A549 (cell line): ENCODE measurements at regions not wholly inside any gene's neighbourhood (a gene's known extent, or its start where the extent isn't known, plus 50 kb on each side); places are given as distances from the start of the nearest gene placed in this dataset.
"Not testable (repeated sequence)": the region's sequence is repeated elsewhere in the genome, so short reads cannot be mapped to it uniquely, and the experiment has no call there.

Source experiments
- ATAC-seq, 2 experiments: fragments of 200-7000 bp in 1 of 2; fragments of >200 bp in 1 of 2; cut with Nextera tagmentation in 1 of 2; cut with Tn5 transposase in 1 of 2; 3 replicates each; pipeline versions ENCODE4 v1.8.0 to v1.9.1; 2018 to 2020; ENCODE audit warnings: mild to moderate bottlenecking in 1 of 2, moderate library complexity in 1 of 2
- CTCF ChIA-PET: fragments of 300-600 bp; sonication (Branson Sonifier 250); formaldehyde crosslinking; extraction: SDS; loops from one replicate; lab custom pipeline; 2021; ENCODE audit warnings: antibody characterized with exemption, inconsistent platforms; lab: Yijun Ruan, JAX
- POLR2A ChIA-PET: fragments of 350-600 bp; formaldehyde crosslinking; extraction: SDS; loops from one replicate; lab custom pipeline; 2021; ENCODE audit warnings: antibody characterized with exemption, inconsistent platforms; lab: Yijun Ruan, JAX
- DNase-seq, 2 experiments: peaks; one replicate each; pipeline versions ENCODE4 v3.0.0 to v3.0.0-alpha.2; 2011 to 2016; ENCODE audit warnings: low read depth in 1 of 2, low spot score in 1 of 2
- FAIRE-seq: peaks from 2 replicates; lab custom pipeline; 2011; peaks lifted over from hg19 to GRCh38; lab: Jason Lieb, UNC
- H3K27ac ChIP-seq, 2 experiments: fragments of >200 bp; sonication (Bioruptor Twin); formaldehyde crosslinking; 3 replicates each; pipeline ENCODE4 v1.5.1; 2016 to 2017
- H3K4me1 ChIP-seq: fragments of >200 bp; sonication (Bioruptor Twin); formaldehyde crosslinking; 3 replicates; pipeline ENCODE4 v1.6.1; 2016
- H3K4me2 ChIP-seq: fragments of >200 bp; sonication (Bioruptor Twin); formaldehyde crosslinking; 3 replicates; pipeline ENCODE4 v1.6.1; 2016
- H3K4me3 ChIP-seq: fragments of >200 bp; sonication (Bioruptor Twin); formaldehyde crosslinking; 3 replicates; pipeline ENCODE4 v1.5.1; 2016
- H3K9me3 ChIP-seq: fragments of >200 bp; sonication (Bioruptor Twin); formaldehyde crosslinking; 3 replicates; pipeline ENCODE4 v1.6.1; 2016
- CEBPB ChIP-seq, 2 experiments: fragments of >200 bp in 1 of 2; sonication (Bioruptor Twin) in 1 of 2; formaldehyde crosslinking in 1 of 2; IDR thresholded peaks; 2 replicates each; pipeline ENCODE4 v1.6.1; 2012 to 2016
- CHD4 ChIP-seq: fragments of 200-600 bp; sonication (generic); IDR thresholded peaks from 2 replicates; pipeline ENCODE4 v1.6.1; 2016; ENCODE audit warnings: antibody characterized with exemption, mild to moderate bottlenecking, borderline replicate concordance
- EHF ChIP-seq: fragments of 250-450 bp; sonication (Bioruptor Pico); IDR thresholded peaks from 2 replicates; pipeline ENCODE4 v1.5.0; 2020; ENCODE audit warnings: mild to moderate bottlenecking
- FOSB ChIP-seq: fragments of 250-450 bp; sonication (Bioruptor Pico); IDR thresholded peaks from 2 replicates; pipeline ENCODE4 v1.5.0; 2020; ENCODE audit warnings: mild to moderate bottlenecking, moderate library complexity
- HDAC2 ChIP-seq: fragments of 200-600 bp; sonication (generic); IDR thresholded peaks from 2 replicates; pipeline ENCODE4 v1.6.1; 2016
- HEYL ChIP-seq: fragments of 250-450 bp; sonication (Bioruptor Pico); IDR thresholded peaks from 2 replicates; pipeline ENCODE4 v1.8.0; 2021; ENCODE audit warnings: mild to moderate bottlenecking, moderate library complexity
- HOXA7 ChIP-seq: fragments of 250-450 bp; sonication (Bioruptor Pico); IDR thresholded peaks from 2 replicates; pipeline ENCODE4 v1.5.0; 2020; ENCODE audit warnings: mild to moderate bottlenecking, moderate library complexity
- MYC ChIP-seq: IDR thresholded peaks from 2 replicates; pipeline ENCODE4 v1.6.1; 2012; ENCODE audit warnings: mild to moderate bottlenecking, inconsistent platforms, low read length, improper control_type of control experiment, borderline replicate concordance
- NFE2L2 ChIP-seq: fragments of 150-350 bp; conservative IDR thresholded peaks from 2 replicates; pipeline ENCODE4 v1.6.1; 2014; ENCODE audit warnings: low read length
- NPAS2 ChIP-seq: fragments of 250-450 bp; sonication (Bioruptor Pico); IDR thresholded peaks from 2 replicates; pipeline ENCODE4 v1.8.0; 2022; ENCODE audit warnings: mild to moderate bottlenecking, moderate library complexity, borderline replicate concordance
- NR3C1 ChIP-seq: fragments of >200 bp; sonication (Bioruptor Twin); formaldehyde crosslinking; IDR thresholded peaks from 3 replicates; pipeline ENCODE4 v1.6.1; 2017
- POLR2A ChIP-seq: IDR thresholded peaks from 2 replicates; pipeline ENCODE4 v1.6.1; 2012; ENCODE audit warnings: mild to moderate bottlenecking, low read length
- POLR2AphosphoS2 ChIP-seq: conservative IDR thresholded peaks from 2 replicates; pipeline ENCODE4 v1.6.1; 2012; ENCODE audit warnings: low read length, improper control_type of control experiment, inconsistent platforms
- RARB ChIP-seq: fragments of 250-450 bp; sonication (Bioruptor Pico); IDR thresholded peaks from 2 replicates; pipeline ENCODE4 v1.8.0; 2021; ENCODE audit warnings: mild to moderate bottlenecking, moderate library complexity
- RFX5 ChIP-seq: fragments of 450-650 bp; IDR thresholded peaks from 2 replicates; pipeline ENCODE4 v1.7.1; 2014; ENCODE audit warnings: antibody characterized with exemption, mild to moderate bottlenecking, moderate library complexity
- RNF2 ChIP-seq: fragments of 200-600 bp; sonication (generic); IDR thresholded peaks from 2 replicates; pipeline ENCODE4 v1.6.1; 2016; ENCODE audit warnings: low read depth, mild to moderate bottlenecking, antibody characterized with exemption, moderate library complexity, borderline replicate concordance
- SREBF2 ChIP-seq: fragments of 450-650 bp; IDR thresholded peaks from 2 replicates; pipeline ENCODE4 v1.6.1; 2014; ENCODE audit warnings: mild to moderate bottlenecking, moderate library complexity
- TFCP2L1 ChIP-seq: fragments of 250-450 bp; sonication (Bioruptor Pico); IDR thresholded peaks from 2 replicates; pipeline ENCODE4 v1.5.0; 2021; ENCODE audit warnings: mild to moderate bottlenecking
- TP53 ChIP-seq: fragments of 250-450 bp; sonication (Bioruptor Pico); IDR thresholded peaks from 2 replicates; pipeline ENCODE4 v1.5.0; 2021; ENCODE audit warnings: mild to moderate bottlenecking, moderate library complexity
- ZFP36 ChIP-seq: fragments of 450-650 bp; IDR thresholded peaks from 2 replicates; pipeline ENCODE4 v1.6.1; 2014; ENCODE audit warnings: borderline replicate concordance; ENCODE audit not compliant: partially characterized antibody
- whole genome bisulfite sequencing: methylation state at CpG from one replicate; pipeline ENCODE4 v1.1.6; 2017; ENCODE audit errors: missing lambda C conversion rate; 5-methylcytosine and 5-hydroxymethylcytosine counted together
- TF ChIP-seq, protein P1 (sequence below): IDR thresholded peaks from 2 replicates; pipeline ENCODE4 v1.6.1; 2012
- TF ChIP-seq, protein P2 (sequence below): fragments of >200 bp; sonication (Bioruptor Twin); formaldehyde crosslinking; IDR thresholded peaks from 3 replicates; pipeline ENCODE4 v1.5.1; 2016
- TF ChIP-seq, protein P3 (sequence below): fragments of >200 bp; sonication (Bioruptor Twin); formaldehyde crosslinking; IDR thresholded peaks from 3 replicates; pipeline ENCODE4 v1.6.1; 2016
- TF ChIP-seq, protein P4 (sequence below): fragments of 250-450 bp; sonication (Bioruptor Pico); IDR thresholded peaks from 2 replicates; pipeline ENCODE4 v1.5.0; 2020; ENCODE audit warnings: low read depth, mild to moderate bottlenecking, moderate library complexity

DNA sequence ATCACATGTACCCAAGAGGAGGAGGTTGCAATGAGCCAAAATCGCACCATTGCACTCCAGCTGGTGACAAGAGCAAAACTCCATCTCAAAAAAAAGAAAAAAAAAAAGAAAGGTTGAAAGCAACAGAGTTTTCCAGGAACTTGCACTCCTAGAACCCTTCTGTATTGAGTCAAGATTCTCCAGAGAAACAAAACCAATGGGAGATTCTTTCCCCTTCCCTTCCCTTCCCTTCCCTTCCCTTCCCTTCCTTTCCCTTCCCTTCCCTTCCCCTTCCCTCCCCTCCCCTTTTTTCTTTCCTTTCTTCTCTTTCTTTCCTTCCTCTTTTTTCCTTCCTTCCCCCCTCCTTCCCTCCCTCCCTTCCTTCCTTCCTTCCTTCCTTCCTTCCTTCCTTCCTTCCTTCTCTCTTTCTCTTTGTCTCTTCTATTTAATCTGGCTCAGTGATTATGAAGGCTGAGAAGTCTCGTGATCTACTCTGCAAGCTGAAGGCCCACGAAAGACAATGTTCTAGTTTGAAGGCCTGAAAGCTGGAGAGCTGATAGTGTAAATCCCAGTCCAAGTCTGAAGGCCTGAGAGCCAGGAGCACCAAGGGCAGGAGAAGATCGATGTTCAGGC, 59.6 kb upstream of the CNTLN start:
- 58% methylated on average over 4 of the region's 4 CpGs for WGBS
- Histone ChIP-seq H3K4me3 (no peak overlapping the region), H3K9me3 (no peaks in the 10 kb centered on the region), H3K4me2 (no peak overlapping the region), H3K4me1 (no peaks in the 10 kb centered on the region), H3K27ac (no peak overlapping the region)
- no peak for ATAC-seq
- DNase-seq = no peak
- ChIA-PET CTCF (no interaction called here), POLR2A (no interaction called here)
- TF ChIP-seq NR3C1 (no peak), MYC (no peak), POLR2A (no peak), EHF (CRISPR knock-in tag) (no peak), TFCP2L1 (CRISPR knock-in tag) (no peak), CEBPB (IDR thresholded peaks at IDR 0.05) (no peak), NPAS2 (CRISPR knock-in tag) (no peak), RFX5 (no peak), HOXA7 (CRISPR knock-in tag) (no peak), FOSB (CRISPR knock-in tag) (no peak), HDAC2 (no peak), HEYL (CRISPR knock-in tag) (no peak)
- TF ChIP-seq, protein P1, sequence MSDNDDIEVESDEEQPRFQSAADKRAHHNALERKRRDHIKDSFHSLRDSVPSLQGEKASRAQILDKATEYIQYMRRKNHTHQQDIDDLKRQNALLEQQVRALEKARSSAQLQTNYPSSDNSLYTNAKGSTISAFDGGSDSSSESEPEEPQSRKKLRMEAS = no peak
- no peak for FAIRE-seq

DNA sequence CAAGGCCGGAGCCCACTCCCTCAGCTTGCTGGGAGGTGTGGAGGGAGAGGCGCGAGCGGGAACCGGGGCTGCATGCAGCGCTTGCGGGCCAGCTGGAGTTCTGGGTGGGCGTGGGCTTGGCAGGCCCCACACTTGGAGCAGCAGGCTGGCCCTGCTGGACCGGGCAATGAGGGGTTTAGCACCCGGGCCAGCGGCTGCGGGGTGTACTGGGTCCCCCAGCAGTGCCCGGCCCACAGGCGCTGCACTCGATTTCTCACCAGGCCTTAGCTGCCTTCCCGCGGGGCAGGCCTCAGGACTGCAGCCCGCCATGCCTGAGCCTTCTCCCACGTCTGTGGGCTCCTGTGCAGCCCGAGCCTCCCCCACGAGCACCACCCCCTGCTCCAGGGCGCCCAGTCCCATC, 62.3 kb upstream of the CNTLN start:
- H3K4me1 ChIP-seq, H3K4me2 ChIP-seq, DNase-seq, FAIRE-seq, H3K4me3 ChIP-seq, H3K9me3 ChIP-seq, H3K27ac ChIP-seq, POLR2A ChIA-PET, ATAC-seq: not testable (repeated sequence)
- 83% methylated on average over 13 of the region's 22 CpGs for WGBS
- CTCF ChIA-PET = interaction anchor here (1.3 to 1.5 kb wide), 2 partner anchors 10 to 45 kb away, joined by 5 to 6 read pairs; no protein-coding TSS in a partner anchor

DNA sequence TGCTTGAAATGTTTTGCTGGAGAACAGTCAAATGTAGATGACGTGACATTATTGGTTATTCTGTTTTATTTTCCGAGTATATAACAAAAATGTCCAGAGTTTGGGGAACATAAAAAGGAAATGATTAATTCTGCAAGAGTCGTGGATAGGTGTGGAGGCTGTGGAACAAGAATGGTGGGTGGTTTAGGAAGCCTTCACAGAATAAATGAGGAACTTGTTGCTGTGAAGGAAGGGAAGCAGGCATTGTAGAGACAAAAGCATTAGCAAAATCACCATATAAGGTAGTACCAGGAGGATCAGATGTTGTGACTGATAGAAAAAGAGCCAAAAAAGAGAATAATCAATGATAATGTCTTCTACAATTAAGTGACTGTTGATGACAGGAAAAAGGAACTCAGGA, 66.2 kb upstream of the CNTLN start:
- WGBS = 63% methylated on average over 3 of the region's 3 CpGs
- no peak overlapping the region for H3K27ac ChIP-seq
- H3K9me3 ChIP-seq = no peaks in the 10 kb centered on the region
- DNase-seq (no peak), ATAC-seq (no peak), FAIRE-seq (no peak)
- H3K4me1 ChIP-seq = peaks cover 13% of the 10 kb centered on the region
- ChIA-PET CTCF (no interaction called here), POLR2A (no interaction called here)
- TF ChIP-seq POLR2AphosphoS2 = no peak
- TF ChIP-seq TP53 (CRISPR knock-in tag) = no peak
- TF ChIP-seq NFE2L2 = no peak
- no peak for TF ChIP-seq RNF2
- TF ChIP-seq CHD4 = no peak
- H3K4me3 ChIP-seq = no peak overlapping the region
- H3K4me2 ChIP-seq = no peak overlapping the region

DNA sequence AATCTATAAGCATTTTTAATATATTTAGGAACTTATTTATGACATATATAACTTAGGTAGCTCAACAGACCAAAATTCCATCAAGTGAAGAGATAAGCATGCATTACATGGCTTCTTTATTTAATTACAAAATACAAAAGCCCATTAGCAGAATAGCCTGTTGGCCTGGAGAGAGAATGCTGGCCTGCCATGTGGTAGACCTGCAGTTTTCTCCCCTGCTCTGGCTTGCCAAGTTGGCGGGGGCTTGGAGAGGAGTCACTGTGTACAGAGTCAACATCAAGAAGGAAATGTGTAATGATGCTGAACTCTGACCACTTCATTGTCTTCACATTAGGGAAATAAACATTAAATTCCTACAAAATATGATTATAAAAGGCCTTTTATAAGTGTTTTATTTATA, 69.8 kb upstream of the CNTLN start:
- TF ChIP-seq RARB (CRISPR knock-in tag) (no peak), ZFP36 (no peak), TP53 (CRISPR knock-in tag) (no peak), NFE2L2 (no peak), SREBF2 (no peak)
- TF ChIP-seq, protein P1 = no peak
- TF ChIP-seq, protein P2, sequence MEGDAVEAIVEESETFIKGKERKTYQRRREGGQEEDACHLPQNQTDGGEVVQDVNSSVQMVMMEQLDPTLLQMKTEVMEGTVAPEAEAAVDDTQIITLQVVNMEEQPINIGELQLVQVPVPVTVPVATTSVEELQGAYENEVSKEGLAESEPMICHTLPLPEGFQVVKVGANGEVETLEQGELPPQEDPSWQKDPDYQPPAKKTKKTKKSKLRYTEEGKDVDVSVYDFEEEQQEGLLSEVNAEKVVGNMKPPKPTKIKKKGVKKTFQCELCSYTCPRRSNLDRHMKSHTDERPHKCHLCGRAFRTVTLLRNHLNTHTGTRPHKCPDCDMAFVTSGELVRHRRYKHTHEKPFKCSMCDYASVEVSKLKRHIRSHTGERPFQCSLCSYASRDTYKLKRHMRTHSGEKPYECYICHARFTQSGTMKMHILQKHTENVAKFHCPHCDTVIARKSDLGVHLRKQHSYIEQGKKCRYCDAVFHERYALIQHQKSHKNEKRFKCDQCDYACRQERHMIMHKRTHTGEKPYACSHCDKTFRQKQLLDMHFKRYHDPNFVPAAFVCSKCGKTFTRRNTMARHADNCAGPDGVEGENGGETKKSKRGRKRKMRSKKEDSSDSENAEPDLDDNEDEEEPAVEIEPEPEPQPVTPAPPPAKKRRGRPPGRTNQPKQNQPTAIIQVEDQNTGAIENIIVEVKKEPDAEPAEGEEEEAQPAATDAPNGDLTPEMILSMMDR = no peak
- TF ChIP-seq, protein P3, sequence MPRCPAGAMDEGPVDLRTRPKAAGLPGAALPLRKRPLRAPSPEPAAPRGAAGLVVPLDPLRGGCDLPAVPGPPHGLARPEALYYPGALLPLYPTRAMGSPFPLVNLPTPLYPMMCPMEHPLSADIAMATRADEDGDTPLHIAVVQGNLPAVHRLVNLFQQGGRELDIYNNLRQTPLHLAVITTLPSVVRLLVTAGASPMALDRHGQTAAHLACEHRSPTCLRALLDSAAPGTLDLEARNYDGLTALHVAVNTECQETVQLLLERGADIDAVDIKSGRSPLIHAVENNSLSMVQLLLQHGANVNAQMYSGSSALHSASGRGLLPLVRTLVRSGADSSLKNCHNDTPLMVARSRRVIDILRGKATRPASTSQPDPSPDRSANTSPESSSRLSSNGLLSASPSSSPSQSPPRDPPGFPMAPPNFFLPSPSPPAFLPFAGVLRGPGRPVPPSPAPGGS = no peak
- TF ChIP-seq, protein P4, sequence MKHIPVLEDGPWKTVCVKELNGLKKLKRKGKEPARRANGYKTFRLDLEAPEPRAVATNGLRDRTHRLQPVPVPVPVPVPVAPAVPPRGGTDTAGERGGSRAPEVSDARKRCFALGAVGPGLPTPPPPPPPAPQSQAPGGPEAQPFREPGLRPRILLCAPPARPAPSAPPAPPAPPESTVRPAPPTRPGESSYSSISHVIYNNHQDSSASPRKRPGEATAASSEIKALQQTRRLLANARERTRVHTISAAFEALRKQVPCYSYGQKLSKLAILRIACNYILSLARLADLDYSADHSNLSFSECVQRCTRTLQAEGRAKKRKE (CRISPR knock-in tag) = no peak
- TF ChIP-seq, all 56 proteins: peak for 0
- Histone ChIP-seq H3K9me3 (no peaks in the 10 kb centered on the region), H3K27ac (no peak overlapping the region), H3K4me1 (peaks cover 13% of the 10 kb centered on the region), H3K4me3 (no peak overlapping the region), H3K4me2 (peak overlapping the region; percentile 8; the same call in 1 of the 3 replicates)
- FAIRE-seq (no peak), DNase-seq (peak in 1 of 2 experiments; percentile 28), ATAC-seq (peak in 1 of 2 experiments; percentile 87; a peak in 3 of 6 replicates)
- ChIA-PET CTCF (interaction anchor here (1.3 to 3.1 kb wide), 2 partner anchors 12 to 22 kb away, joined by 4 to 16 read pairs; no protein-coding TSS in a partner anchor), POLR2A (no interaction called here)
- 0% methylated on average over 1 of the region's 1 CpG for whole genome bisulfite sequencing
